AG04450 (cell line): ENCODE measurements at regions not wholly inside any gene's neighbourhood (a gene's known extent, or its start where the extent isn't known, plus 50 kb on each side); places are given as distances from the start of the nearest gene placed in this dataset.
"Not testable (repeated sequence)": the region's sequence is repeated elsewhere in the genome, so short reads cannot be mapped to it uniquely, and the experiment has no call there.

Experiments
- CTCF ChIA-PET: fragments of 300-600, 350-600 bp; formaldehyde crosslinking; extraction: SDS; loops from one replicate; lab custom pipeline; 2022; ENCODE audit warnings: antibody characterized with exemption, inconsistent platforms; lab: Charles Lee
- POLR2A ChIA-PET: fragments of 350-600 bp; formaldehyde crosslinking; extraction: SDS; loops from one replicate; lab custom pipeline; 2021; ENCODE audit warnings: antibody characterized with exemption, inconsistent platforms; lab: Yijun Ruan, JAX
- DNase-seq: peaks from one replicate; pipeline ENCODE4 v3.0.0-alpha.2; 2011; ENCODE audit warnings: low read depth, low spot score
- H3K27ac ChIP-seq: one replicate; pipeline ENCODE4 v1.5.1; 2012; ENCODE audit warnings: low read depth, low read length, control low read depth
- H3K27me3 ChIP-seq: one replicate; pipeline ENCODE4 v1.6.0; 2012; ENCODE audit warnings: low read length; ENCODE audit not compliant: control insufficient read depth, insufficient read depth
- H3K4me3 ChIP-seq: 2 replicates; pipeline ENCODE4 v1.5.1; 2011; ENCODE audit warnings: mild to moderate bottlenecking, low read depth, low read length, control low read depth
- H3K9me3 ChIP-seq: 2 replicates; pipeline ENCODE4 v1.5.1; 2012; ENCODE audit warnings: low read length; ENCODE audit not compliant: control insufficient read depth, insufficient read depth
- CTCF ChIP-seq: IDR thresholded peaks from 2 replicates; pipeline ENCODE4 v1.5.1; 2011; ENCODE audit warnings: low read depth, low read length, control low read depth, inconsistent platforms

GRCh38 chr1:9443913-9444445 is 95.3 kb upstream of the SLC25A33 start:
- DNase-seq, result no peak
- H3K9me3 ChIP-seq, result no peaks in the 10 kb centered on the region; the same call in 1 of the 2 replicates
- ChIA-PET POLR2A (no interaction called here), CTCF (interaction anchor here (2.3 kb wide), 1 partner anchor 11 kb away, joined by 13 read pairs; no protein-coding TSS in a partner anchor)
- H3K4me3 ChIP-seq, result no peak overlapping the region
- no peaks in the 10 kb centered on the region for H3K27me3 ChIP-seq
- peak overlapping the region; percentile 52 for H3K27ac ChIP-seq
- TF ChIP-seq CTCF, result no peak

DNA sequence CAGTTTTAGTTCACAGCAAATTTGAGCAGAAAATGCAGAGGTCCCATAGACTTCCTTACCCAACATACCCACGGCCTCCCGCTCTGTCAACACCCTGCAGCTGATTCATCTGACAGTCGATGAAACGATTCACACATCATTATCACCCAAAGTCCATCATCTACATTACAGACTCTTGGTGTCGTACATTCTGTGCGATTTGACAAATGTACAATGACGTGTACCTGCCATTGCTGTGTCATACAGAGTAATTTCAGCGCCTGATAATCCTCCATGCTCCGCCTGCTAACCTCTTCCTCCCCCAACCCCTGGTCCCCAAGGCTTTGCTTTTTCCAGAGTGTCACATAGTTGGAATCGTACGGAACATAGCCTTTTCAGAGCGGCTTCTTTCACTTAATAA is 94.7 kb upstream of the SLC25A33 start:
- CTCF ChIA-PET, result interaction anchor here (2.3 kb wide), 1 partner anchor 11 kb away, joined by 13 read pairs; no protein-coding TSS in a partner anchor
- H3K9me3 ChIP-seq, result no peaks in the 10 kb centered on the region; the same call in 1 of the 2 replicates

DNA sequence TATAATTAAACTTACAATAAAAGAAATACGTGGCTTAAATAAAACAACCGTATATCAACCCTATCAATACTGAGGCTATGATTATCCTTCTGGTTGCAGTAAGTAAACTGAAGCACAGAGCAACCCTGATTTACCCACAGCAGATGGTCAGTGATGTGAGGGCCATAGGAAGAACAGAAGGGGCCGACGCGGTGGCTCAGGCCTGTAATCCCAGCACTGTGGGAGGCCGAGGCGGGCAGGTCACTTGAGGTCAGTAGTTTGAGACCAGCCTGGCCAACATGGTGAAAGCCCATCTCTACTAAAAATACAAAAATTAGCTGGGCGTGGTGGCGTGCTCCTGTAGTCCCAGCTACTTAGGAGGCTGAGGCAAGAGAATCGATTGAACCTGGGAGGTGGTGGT is 94.2 kb upstream of the SLC25A33 start:
- H3K9me3 ChIP-seq, H3K27me3 ChIP-seq, DNase-seq, POLR2A ChIA-PET, H3K27ac ChIP-seq, H3K4me3 ChIP-seq: not testable (repeated sequence)
- CTCF ChIA-PET, result interaction anchor here (2.3 kb wide), 1 partner anchor 10 kb away, joined by 13 read pairs; no protein-coding TSS in a partner anchor

More for the DNA sequence above, 94.7 kb upstream of the SLC25A33 start:
- H3K27me3 ChIP-seq, result no peaks in the 10 kb centered on the region
- no peak for TF ChIP-seq CTCF
- DNase-seq, result no peak
- H3K4me3 ChIP-seq, result no peak overlapping the region
- POLR2A ChIA-PET, result no interaction called here
- no peak overlapping the region for H3K27ac ChIP-seq

DNA sequence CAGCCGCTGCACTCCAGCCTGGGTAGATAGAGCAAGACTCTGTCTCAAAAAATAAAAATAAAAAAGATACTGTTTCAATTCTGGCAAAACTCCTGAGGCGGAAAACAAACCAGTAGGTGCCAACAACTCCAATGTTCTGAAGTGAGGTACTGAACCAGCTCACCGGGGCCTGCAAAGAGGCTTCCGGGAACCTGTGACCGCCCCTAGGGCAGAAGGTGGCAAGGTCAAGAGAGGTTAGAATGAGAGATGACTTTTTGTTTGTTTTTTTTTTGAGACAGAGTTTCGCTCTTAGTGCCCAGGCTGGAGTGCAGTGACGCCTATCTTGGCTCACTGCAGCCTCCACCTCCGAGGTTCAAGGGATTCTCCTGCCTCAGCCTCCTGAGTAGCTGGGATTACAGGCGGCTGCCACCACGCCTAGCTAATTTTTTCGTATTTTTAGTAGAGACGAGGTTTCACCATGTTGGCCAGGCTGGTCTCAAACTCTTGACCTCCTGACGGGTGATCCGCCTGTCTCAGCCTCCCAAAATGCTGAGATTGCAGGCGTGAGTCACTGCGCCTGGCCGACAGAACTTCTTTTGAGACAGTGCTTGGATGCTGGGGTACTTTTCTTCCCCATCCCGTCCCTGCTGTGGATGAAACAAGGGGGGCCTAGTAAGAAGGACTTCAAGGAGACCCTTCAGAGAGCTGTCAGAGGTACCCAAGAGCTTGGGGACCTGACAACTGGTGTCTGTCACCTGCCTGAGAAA is 91.9 kb upstream of the SLC25A33 start:
- ChIA-PET POLR2A (interaction anchor here (0.7 kb wide), 1 partner anchor 13 kb away, joined by 3 read pairs; no protein-coding TSS in a partner anchor), CTCF (interaction anchor here (1.8 kb wide), 1 partner anchor 9 kb away, joined by 11 read pairs; no protein-coding TSS in a partner anchor)
- no peaks in the 10 kb centered on the region for H3K9me3 ChIP-seq
- no peak for TF ChIP-seq CTCF
- no peak for DNase-seq
- H3K27ac ChIP-seq, result no peak overlapping the region
- no peak overlapping the region for H3K4me3 ChIP-seq
- no peaks in the 10 kb centered on the region for H3K27me3 ChIP-seq

DNA sequence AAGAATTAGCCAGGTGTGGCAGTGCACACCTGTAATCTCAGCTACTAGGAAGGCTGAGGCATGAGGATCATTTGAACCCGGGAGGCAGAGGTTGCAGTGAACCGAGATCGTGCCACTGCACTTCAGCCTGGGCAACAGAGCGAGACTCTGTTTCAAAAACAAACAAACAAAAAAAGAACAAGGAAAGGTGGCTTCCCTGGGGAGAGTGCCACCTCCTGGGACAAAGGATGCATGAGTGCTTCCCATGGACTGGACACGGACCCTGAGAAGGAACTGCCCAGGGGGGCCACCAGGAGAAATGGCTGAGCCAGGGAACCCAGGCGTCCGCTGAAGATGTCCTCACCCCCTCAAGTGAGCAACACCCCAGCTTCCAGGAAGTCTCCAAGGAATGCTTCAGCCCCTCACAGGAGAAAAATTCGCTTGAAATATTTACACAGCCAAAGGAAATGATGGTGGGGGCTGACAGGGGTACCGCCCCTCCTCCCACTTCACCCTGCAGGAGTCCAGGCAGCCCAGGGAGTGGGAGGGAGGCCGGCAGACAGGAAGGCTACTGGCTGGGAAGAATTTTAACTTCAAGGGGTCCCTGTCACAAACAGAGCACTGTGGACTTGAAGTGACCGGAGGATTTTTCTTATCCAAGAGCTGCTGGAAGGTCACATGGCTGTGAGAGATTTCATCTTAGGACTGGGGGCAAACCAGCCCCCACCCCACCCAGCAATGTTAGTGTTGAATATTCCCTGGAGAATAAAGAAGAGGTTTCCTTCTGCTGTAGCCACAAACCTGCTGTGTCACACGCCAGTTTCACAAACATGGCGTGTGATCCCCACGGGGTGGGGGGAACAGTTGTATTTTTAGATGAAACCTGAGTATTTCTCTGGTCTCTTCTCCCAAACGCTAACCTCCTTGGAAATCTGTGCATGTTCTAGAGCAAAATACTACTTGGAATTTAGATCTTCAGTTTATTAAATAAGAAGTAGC is 90.8 kb upstream of the SLC25A33 start:
- TF ChIP-seq CTCF, result no peak
- no peaks in the 10 kb centered on the region for H3K9me3 ChIP-seq
- no peak overlapping the region for H3K4me3 ChIP-seq
- no peaks in the 10 kb centered on the region for H3K27me3 ChIP-seq
- peak overlapping the region; percentile 21 for H3K27ac ChIP-seq
- no peak for DNase-seq
- CTCF ChIA-PET, result interaction anchor here (0.6 to 1.8 kb wide), 2 partner anchors 8 to 65 kb away, joined by 3 to 11 read pairs; no protein-coding TSS in a partner anchor
- POLR2A ChIA-PET, result no interaction called here
